GM19468 (cell line): ENCODE measurements at regions not wholly inside any gene's neighbourhood (a gene's known extent, or its start where the extent isn't known, plus 50 kb on each side); places are given as distances from the start of the nearest gene placed in this dataset.

ENCODE experiments used
- ATAC-seq: cut with Tn5 transposase; IDR thresholded peaks from one replicate; pipeline ENCODE4 v1.9.1; 2021; ENCODE audit warnings: mild to moderate bottlenecking, moderate library complexity, moderate number of reproducible peaks; ENCODE audit not compliant: unreplicated experiment; ENCODE audit errors: extremely low read depth

- no peak for ATAC-seq
Observed at GRCh38 chr4:35541888-35542213, 702.5 kb downstream of the ARAP2 start.

- ATAC-seq, result no peak
Observed at GRCh38 chr4:35548921-35549320, 695.4 kb downstream of the ARAP2 start.

GRCh38 chr4:35556387-35556786 lies 687.9 kb downstream of the ARAP2 start:
- ATAC-seq, result no peak

- ATAC-seq, result no peak
Observed at GRCh38 chr4:35559559-35560365, 684.6 kb downstream of the ARAP2 start.

GRCh38 chr4:35562861-35563260 lies 681.5 kb downstream of the ARAP2 start:
- no peak for ATAC-seq

- no peak for ATAC-seq
Observed at GRCh38 chr4:35565640-35566039, 678.7 kb downstream of the ARAP2 start.

- no peak for ATAC-seq
Observed at GRCh38 chr4:35591035-35591434, 653.3 kb downstream of the ARAP2 start.

- no peak for ATAC-seq
Observed at GRCh38 chr4:35604252-35604651, 640.1 kb downstream of the ARAP2 start.

- no peak for ATAC-seq
Observed at GRCh38 chr4:35604724-35605123, 639.6 kb downstream of the ARAP2 start.

GRCh38 chr4:35608205-35608604 lies 636.1 kb downstream of the ARAP2 start:
- ATAC-seq, result no peak

GRCh38 chr4:35614120-35614519 lies 630.2 kb downstream of the ARAP2 start:
- ATAC-seq, result no peak

GRCh38 chr4:35639929-35640328 lies 604.4 kb downstream of the ARAP2 start:
- ATAC-seq, result no peak

GRCh38 chr4:35643661-35644060 lies 600.7 kb downstream of the ARAP2 start:
- ATAC-seq, result no peak

- no peak for ATAC-seq
Observed at GRCh38 chr4:35644591-35644990, 599.7 kb downstream of the ARAP2 start.

GRCh38 chr4:35649011-35649410 lies 595.3 kb downstream of the ARAP2 start:
- no peak for ATAC-seq

GRCh38 chr4:35649778-35650177 lies 594.5 kb downstream of the ARAP2 start:
- no peak for ATAC-seq

GRCh38 chr4:35652197-35652596 lies 592.1 kb downstream of the ARAP2 start:
- ATAC-seq, result no peak

- no peak for ATAC-seq
Observed at GRCh38 chr4:35653451-35653850, 590.9 kb downstream of the ARAP2 start.

- no peak for ATAC-seq
Observed at GRCh38 chr4:35673137-35673536, 571.2 kb downstream of the ARAP2 start.

- ATAC-seq, result no peak
Observed at GRCh38 chr4:35684755-35685154, 559.6 kb downstream of the ARAP2 start.

GRCh38 chr4:35689870-35690269 lies 554.4 kb downstream of the ARAP2 start:
- ATAC-seq, result no peak

- no peak for ATAC-seq
Observed at GRCh38 chr4:35690271-35690670, 554.0 kb downstream of the ARAP2 start.
